NAMALWA (cell line): ENCODE measurements at regions not wholly inside any gene's neighbourhood (a gene's known extent, or its start where the extent isn't known, plus 50 kb on each side); places are given as distances from the start of the nearest gene placed in this dataset.
"Not testable (repeated sequence)": the region's sequence is repeated elsewhere in the genome, so short reads cannot be mapped to it uniquely, and the experiment has no call there.

Source experiments
- DNase-seq: peaks from one replicate; pipeline ENCODE4 v3.0.0-alpha.2; 2015; ENCODE audit warnings: low spot score

GRCh38 chr1:206256935-206257334, 53.6 kb downstream of the SRGAP2 start:
- not testable (repeated sequence) for DNase-seq

- not testable (repeated sequence) for DNase-seq
Observed at GRCh38 chr1:206261473-206261872, 58.1 kb downstream of the SRGAP2 start.

- not testable (repeated sequence) for DNase-seq
Observed at GRCh38 chr1:206262424-206262823, 59.1 kb downstream of the SRGAP2 start.

- not testable (repeated sequence) for DNase-seq
Observed at GRCh38 chr1:206264916-206265315, 61.6 kb downstream of the SRGAP2 start.

- DNase-seq, result not testable (repeated sequence)
Observed at GRCh38 chr1:206271153-206271552, 67.8 kb downstream of the SRGAP2 start.

GRCh38 chr1:206273104-206273503, 69.8 kb downstream of the SRGAP2 start:
- DNase-seq, result not testable (repeated sequence)

GRCh38 chr1:206276143-206276542, 72.8 kb downstream of the SRGAP2 start:
- DNase-seq, result not testable (repeated sequence)

GRCh38 chr1:206278683-206279082, 75.3 kb downstream of the SRGAP2 start:
- DNase-seq, result not testable (repeated sequence)

GRCh38 chr1:206280683-206281082, 77.3 kb downstream of the SRGAP2 start:
- DNase-seq, result not testable (repeated sequence)

- DNase-seq, result not testable (repeated sequence)
Observed at GRCh38 chr1:206281912-206282654, 78.7 kb downstream of the SRGAP2 start.

GRCh38 chr1:206285024-206285960, 82.0 kb downstream of the SRGAP2 start:
- DNase-seq, result not testable (repeated sequence)

GRCh38 chr1:206287759-206288158, 84.4 kb downstream of the SRGAP2 start:
- not testable (repeated sequence) for DNase-seq

- DNase-seq, result not testable (repeated sequence)
Observed at GRCh38 chr1:206288453-206288852, 85.1 kb downstream of the SRGAP2 start.

GRCh38 chr1:206297145-206298031, 94.0 kb downstream of the SRGAP2 start:
- not testable (repeated sequence) for DNase-seq

- not testable (repeated sequence) for DNase-seq
Observed at GRCh38 chr1:206298032-206298392, 94.7 kb downstream of the SRGAP2 start.

- DNase-seq, result not testable (repeated sequence)
Observed at GRCh38 chr1:206299181-206299791, 95.9 kb downstream of the SRGAP2 start.

GRCh38 chr1:206299942-206300341, 96.6 kb downstream of the SRGAP2 start:
- not testable (repeated sequence) for DNase-seq

- DNase-seq, result not testable (repeated sequence)
Observed at GRCh38 chr1:206302056-206302455, 98.7 kb downstream of the SRGAP2 start.

- DNase-seq, result not testable (repeated sequence)
Observed at GRCh38 chr1:206307442-206307841, 104.1 kb downstream of the SRGAP2 start.

GRCh38 chr1:206310948-206311347, 107.6 kb downstream of the SRGAP2 start:
- not testable (repeated sequence) for DNase-seq

GRCh38 chr1:206311611-206312273, 108.4 kb downstream of the SRGAP2 start:
- DNase-seq, result not testable (repeated sequence)
